Smooth muscle cell (in vitro differentiated cells): ENCODE measurements at regions not wholly inside any gene's neighbourhood (a gene's known extent, or its start where the extent isn't known, plus 50 kb on each side); places are given as distances from the start of the nearest gene placed in this dataset.

Experiments
- DNase-seq: peaks from one replicate; lab custom pipeline; 2025; ENCODE audit not compliant: unreplicated experiment; lab: John Stamatoyannopoulos, UW
- H2AFZ ChIP-seq: fragments of 200-600 bp; sonication (generic); 2 replicates; pipeline ENCODE4 v1.6.0; 2016; ENCODE audit warnings: antibody characterized with exemption, low read depth, mild to moderate bottlenecking
- H3F3A ChIP-seq: fragments of 200-600 bp; sonication (generic); 2 replicates; pipeline ENCODE4 v1.6.0; 2017; ENCODE audit warnings: antibody characterized with exemption, low read depth
- H3K27ac ChIP-seq: fragments of 200-600 bp; sonication (generic); 2 replicates; pipeline ENCODE4 v1.5.1; 2016; ENCODE audit warnings: low read depth, mild to moderate bottlenecking
- H3K27me3 ChIP-seq: fragments of 200-600 bp; sonication (generic); 2 replicates; pipeline ENCODE4 v1.6.1; 2016; ENCODE audit warnings: low read depth, mild to moderate bottlenecking
- H3K36me3 ChIP-seq: fragments of 200-600 bp; sonication (generic); 2 replicates; pipeline ENCODE4 v1.5.1; 2016; ENCODE audit warnings: low read depth
- H3K4me1 ChIP-seq: fragments of 200-600 bp; sonication (generic); 2 replicates; pipeline ENCODE4 v1.5.1; 2016; ENCODE audit warnings: low read depth
- H3K4me2 ChIP-seq: fragments of 200-600 bp; sonication (generic); 2 replicates; pipeline ENCODE4 v1.6.0; 2016; ENCODE audit warnings: mild to moderate bottlenecking
- H3K4me3 ChIP-seq: fragments of 200-600 bp; sonication (generic); 2 replicates; pipeline ENCODE4 v1.5.1; 2016; ENCODE audit warnings: mild to moderate bottlenecking
- H3K79me2 ChIP-seq: fragments of 200-600 bp; sonication (generic); 2 replicates; pipeline ENCODE4 v1.6.0; 2016; ENCODE audit warnings: low read depth, mild to moderate bottlenecking
- H3K9ac ChIP-seq: fragments of 200-600 bp; sonication (generic); 2 replicates; pipeline ENCODE4 v1.6.0; 2016; ENCODE audit warnings: low read depth
- H3K9me3 ChIP-seq: fragments of 200-600 bp; sonication (generic); replicated peaks from 2 replicates; pipeline ENCODE4 v1.5.1; 2016; ENCODE audit warnings: low read depth
- H4K20me1 ChIP-seq: fragments of 200-600 bp; sonication (generic); 2 replicates; pipeline ENCODE4 v1.6.0; 2016; ENCODE audit warnings: low read depth
- WGBS: methylation state at CpG from one replicate; pipeline ENCODE4 v1.1.7; 2016; ENCODE audit warnings: low lambda C conversion rate; 5-methylcytosine and 5-hydroxymethylcytosine counted together
- TF ChIP-seq, protein P1 (sequence below): fragments of 200-600 bp; sonication (generic); IDR thresholded peaks from 2 replicates; pipeline ENCODE4 v1.5.1; 2017; ENCODE audit warnings: borderline replicate concordance, mild to moderate bottlenecking, antibody characterized with exemption; ENCODE audit not compliant: insufficient read depth, poor library complexity, severe bottlenecking

DNA sequence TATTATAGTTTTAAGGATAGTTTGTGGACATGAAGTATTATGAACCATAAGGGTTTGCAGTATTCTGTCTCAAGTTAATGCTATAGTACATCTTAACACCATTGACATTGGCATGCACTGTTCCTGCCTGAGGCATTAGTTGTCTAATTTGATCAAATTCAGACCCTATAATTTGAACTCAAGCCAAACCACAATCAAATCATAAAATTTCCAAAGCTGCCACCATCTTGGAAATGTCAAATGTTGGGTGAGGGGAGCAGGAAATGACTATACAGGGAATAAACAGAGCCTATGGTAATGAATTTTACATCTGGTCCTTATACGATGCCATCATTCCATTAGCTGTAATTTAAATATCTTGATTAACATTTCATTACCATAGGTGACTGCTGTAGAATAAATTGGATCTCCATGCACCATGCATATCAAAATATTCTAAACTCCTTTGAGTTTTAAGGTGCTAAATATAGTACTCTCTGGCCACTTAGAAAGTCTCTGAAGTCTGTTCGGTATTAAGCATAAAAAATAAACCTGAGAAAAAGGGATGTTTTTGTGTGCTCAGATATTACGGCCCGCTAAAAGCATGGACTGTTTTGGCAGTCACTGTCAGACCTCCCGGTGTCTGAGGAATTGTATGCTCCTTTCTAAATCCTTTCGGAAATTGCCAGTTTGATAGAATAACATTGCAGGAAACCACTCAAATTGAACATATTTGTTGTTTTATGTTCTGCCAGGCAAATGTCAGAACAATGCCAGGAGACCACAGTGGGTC is 257.7 kb downstream of the SPRY2 start:
- WGBS = 70% methylated on average over 6 of the region's 6 CpGs
- Histone ChIP-seq H2AFZ (peak overlapping the region; percentile 40), H3K4me2 (peak overlapping the region; percentile 79), H3K4me3 (no peak overlapping the region), H4K20me1 (no peaks in the 10 kb centered on the region), H3K27me3 (no peaks in the 10 kb centered on the region), H3K27ac (peak overlapping the region; percentile 88), H3K79me2 (no peaks in the 10 kb centered on the region), H3K36me3 (no peaks in the 10 kb centered on the region), H3K9ac (peak overlapping the region; percentile 40), H3K4me1 (peaks cover 8% of the 10 kb centered on the region), H3F3A (no peaks in the 10 kb centered on the region), H3K9me3 (no peaks in the 10 kb centered on the region)
- TF ChIP-seq, protein P1, sequence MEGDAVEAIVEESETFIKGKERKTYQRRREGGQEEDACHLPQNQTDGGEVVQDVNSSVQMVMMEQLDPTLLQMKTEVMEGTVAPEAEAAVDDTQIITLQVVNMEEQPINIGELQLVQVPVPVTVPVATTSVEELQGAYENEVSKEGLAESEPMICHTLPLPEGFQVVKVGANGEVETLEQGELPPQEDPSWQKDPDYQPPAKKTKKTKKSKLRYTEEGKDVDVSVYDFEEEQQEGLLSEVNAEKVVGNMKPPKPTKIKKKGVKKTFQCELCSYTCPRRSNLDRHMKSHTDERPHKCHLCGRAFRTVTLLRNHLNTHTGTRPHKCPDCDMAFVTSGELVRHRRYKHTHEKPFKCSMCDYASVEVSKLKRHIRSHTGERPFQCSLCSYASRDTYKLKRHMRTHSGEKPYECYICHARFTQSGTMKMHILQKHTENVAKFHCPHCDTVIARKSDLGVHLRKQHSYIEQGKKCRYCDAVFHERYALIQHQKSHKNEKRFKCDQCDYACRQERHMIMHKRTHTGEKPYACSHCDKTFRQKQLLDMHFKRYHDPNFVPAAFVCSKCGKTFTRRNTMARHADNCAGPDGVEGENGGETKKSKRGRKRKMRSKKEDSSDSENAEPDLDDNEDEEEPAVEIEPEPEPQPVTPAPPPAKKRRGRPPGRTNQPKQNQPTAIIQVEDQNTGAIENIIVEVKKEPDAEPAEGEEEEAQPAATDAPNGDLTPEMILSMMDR = no peak
- no peak for DNase-seq

GRCh38 chr13:80082396-80083080 is 258.4 kb downstream of the SPRY2 start:
- no peak for DNase-seq
- H3K4me3 ChIP-seq = no peak overlapping the region
- H3K79me2 ChIP-seq = no peaks in the 10 kb centered on the region
- H3F3A ChIP-seq = no peaks in the 10 kb centered on the region
- TF ChIP-seq, protein P1 = no peak
- no peaks in the 10 kb centered on the region for H3K36me3 ChIP-seq
- H3K4me2 ChIP-seq = peak overlapping the region; percentile 79
- H3K27me3 ChIP-seq = no peaks in the 10 kb centered on the region
- no peak overlapping the region for H3K9ac ChIP-seq
- peaks cover 8% of the 10 kb centered on the region for H3K4me1 ChIP-seq
- no peaks in the 10 kb centered on the region for H4K20me1 ChIP-seq
- peak overlapping the region; percentile 88 for H3K27ac ChIP-seq
- peak overlapping the region; percentile 33 for H2AFZ ChIP-seq
- no peaks in the 10 kb centered on the region for H3K9me3 ChIP-seq

GRCh38 chr13:80074811-80075210 is 266.1 kb downstream of the SPRY2 start:
- Histone ChIP-seq H3F3A (no peaks in the 10 kb centered on the region), H3K9me3 (no peaks in the 10 kb centered on the region), H2AFZ (no peak overlapping the region), H3K4me1 (no peaks in the 10 kb centered on the region), H3K4me2 (no peak overlapping the region), H3K79me2 (no peaks in the 10 kb centered on the region), H3K9ac (no peak overlapping the region), H3K4me3 (no peak overlapping the region), H3K36me3 (no peaks in the 10 kb centered on the region), H3K27me3 (no peaks in the 10 kb centered on the region), H4K20me1 (no peaks in the 10 kb centered on the region), H3K27ac (no peak overlapping the region)
- no peak for DNase-seq
- 95% methylated on average over 4 of the region's 4 CpGs for WGBS
- TF ChIP-seq, protein P1 = no peak
